DND-41 (cell line): ENCODE measurements at regions not wholly inside any gene's neighbourhood (a gene's known extent, or its start where the extent isn't known, plus 50 kb on each side); places are given as distances from the start of the nearest gene placed in this dataset.

Experiments
- CTCF ChIP-seq: IDR thresholded peaks from 2 replicates; pipeline ENCODE4 v1.5.1; 2012; ENCODE audit warnings: borderline replicate concordance, low read length, moderate library complexity, mild to moderate bottlenecking; ENCODE audit not compliant: poor library complexity, severe bottlenecking; ENCODE audit errors: extremely low read depth
- EZH2 ChIP-seq: IDR thresholded peaks from 3 replicates; pipeline ENCODE4 v1.6.1; 2012; ENCODE audit warnings: borderline replicate concordance, low read depth, mild to moderate bottlenecking, moderate library complexity, low read length, inconsistent platforms; ENCODE audit not compliant: severe bottlenecking

- TF ChIP-seq CTCF (no peak), EZH2 (no peak)
These were observed 65.3 kb upstream of the DCLK2 start for GRCh38 chr4:150012851-150013360.
